H9 (cell line): ENCODE measurements at regions not wholly inside any gene's neighbourhood (a gene's known extent, or its start where the extent isn't known, plus 50 kb on each side); places are given as distances from the start of the nearest gene placed in this dataset.

Experiments
- DNase-seq: peaks from one replicate; pipeline ENCODE4 v3.0.0-alpha.2; 2017
- H2AFZ ChIP-seq: one replicate; pipeline ENCODE4 v1.6.1; 2013; ENCODE audit warnings: mild to moderate bottlenecking, low read length, control low read depth, moderate library complexity
- H2AK5ac ChIP-seq: 2 replicates; pipeline ENCODE4 v1.6.1; 2013; ENCODE audit warnings: low read length, control low read depth, mixed read lengths; ENCODE audit not compliant: insufficient read length
- H2BK120ac ChIP-seq: one replicate; pipeline ENCODE4 v1.6.1; 2013; ENCODE audit warnings: low read depth, mild to moderate bottlenecking, low read length, control low read depth, inconsistent platforms; ENCODE audit not compliant: poor library complexity, severe bottlenecking
- H2BK12ac ChIP-seq: 2 replicates; pipeline ENCODE4 v1.6.1; 2013; ENCODE audit warnings: low read length, control low read depth, mixed read lengths, low read depth; ENCODE audit not compliant: insufficient read length
- H2BK15ac ChIP-seq: 2 replicates; pipeline ENCODE4 v1.6.1; 2013; ENCODE audit warnings: low read depth, low read length, control low read depth
- H2BK20ac ChIP-seq: one replicate; pipeline ENCODE4 v1.6.1; 2013; ENCODE audit warnings: low read depth, mild to moderate bottlenecking, low read length, control low read depth, inconsistent platforms; ENCODE audit not compliant: poor library complexity, severe bottlenecking
- H2BK5ac ChIP-seq: 2 replicates; pipeline ENCODE4 v1.6.1; 2013; ENCODE audit warnings: low read length, control low read depth, mixed read lengths; ENCODE audit not compliant: insufficient read length
- H3K14ac ChIP-seq: 2 replicates; pipeline ENCODE4 v1.6.1; 2013; ENCODE audit warnings: low read length, control low read depth; ENCODE audit not compliant: insufficient read depth
- H3K18ac ChIP-seq: 2 replicates; pipeline ENCODE4 v1.6.1; 2013; ENCODE audit warnings: low read depth, mild to moderate bottlenecking, mixed read lengths, low read length, control low read depth; ENCODE audit not compliant: insufficient read length
- H3K23ac ChIP-seq: 2 replicates; pipeline ENCODE4 v1.6.1; 2013; ENCODE audit warnings: low read length, control low read depth, mixed read lengths, low read depth; ENCODE audit not compliant: insufficient read length
- H3K23me2 ChIP-seq: 2 replicates; pipeline ENCODE4 v1.6.1; 2013; ENCODE audit warnings: low read depth, mild to moderate bottlenecking, mixed read lengths, low read length, control low read depth; ENCODE audit not compliant: insufficient read length, poor library complexity, severe bottlenecking
- H3K27ac ChIP-seq: 2 replicates; pipeline ENCODE4 v1.5.1; 2013; ENCODE audit warnings: low read length, control low read depth, mixed read lengths, low read depth; ENCODE audit not compliant: insufficient read length
- H3K27me3 ChIP-seq: 2 replicates; pipeline ENCODE4 v1.6.1; 2013; ENCODE audit warnings: low read length, control low read depth, inconsistent platforms; ENCODE audit not compliant: insufficient read depth
- H3K4ac ChIP-seq: 2 replicates; pipeline ENCODE4 v1.6.1; 2013; ENCODE audit warnings: low read depth, mild to moderate bottlenecking, control low read depth, inconsistent platforms, low read length, moderate library complexity
- H3K4me1 ChIP-seq: 2 replicates; pipeline ENCODE4 v1.6.1; 2013; ENCODE audit warnings: low read length, control low read depth, inconsistent platforms; ENCODE audit not compliant: insufficient read depth
- H3K4me2 ChIP-seq: 2 replicates; pipeline ENCODE4 v1.6.1; 2013; ENCODE audit warnings: low read length, control low read depth, mixed read lengths; ENCODE audit not compliant: insufficient read length, insufficient read depth
- H3K56ac ChIP-seq: 2 replicates; pipeline ENCODE4 v1.6.1; 2013; ENCODE audit warnings: low read depth, mild to moderate bottlenecking, mixed read lengths, low read length, control low read depth; ENCODE audit not compliant: insufficient read length
- H3K79me1 ChIP-seq: 2 replicates; pipeline ENCODE4 v1.6.1; 2013; ENCODE audit warnings: low read depth, mild to moderate bottlenecking, moderate library complexity, low read length, control low read depth, inconsistent platforms; ENCODE audit not compliant: insufficient read depth, poor library complexity, severe bottlenecking
- H3K79me2 ChIP-seq: 2 replicates; pipeline ENCODE4 v1.6.1; 2013; ENCODE audit warnings: low read length, control low read depth, inconsistent platforms; ENCODE audit not compliant: insufficient read depth
- H3K9ac ChIP-seq: 2 replicates; pipeline ENCODE4 v1.6.1; 2013; ENCODE audit warnings: low read length, control low read depth, mixed read lengths; ENCODE audit not compliant: insufficient read length; ENCODE audit errors: extremely low read depth
- H3K9me3 ChIP-seq: one replicate; pipeline ENCODE4 v1.6.1; 2013; ENCODE audit warnings: low read depth, low read length, inconsistent platforms; ENCODE audit not compliant: control insufficient read depth
- H3T11ph ChIP-seq: one replicate; pipeline ENCODE4 v1.6.1; 2013; ENCODE audit warnings: mild to moderate bottlenecking, low read length, control low read depth, inconsistent platforms
- H4K20me1 ChIP-seq: one replicate; pipeline ENCODE4 v1.6.1; 2013; ENCODE audit not compliant: control insufficient read depth, insufficient read length, insufficient read depth
- H4K5ac ChIP-seq: 2 replicates; pipeline ENCODE4 v1.6.1; 2013; ENCODE audit warnings: low read depth, mild to moderate bottlenecking, mixed read lengths, low read length, control low read depth; ENCODE audit not compliant: insufficient read length
- H4K8ac ChIP-seq: replicated peaks from 2 replicates; pipeline ENCODE4 v1.6.1; 2013; ENCODE audit warnings: low read length, control low read depth, mixed read lengths, low read depth; ENCODE audit not compliant: insufficient read length
- H4K91ac ChIP-seq: 2 replicates; pipeline ENCODE4 v1.6.1; 2013; ENCODE audit warnings: low read depth, mild to moderate bottlenecking, moderate library complexity, mixed read lengths, low read length, control low read depth; ENCODE audit not compliant: insufficient read length
- H3K27ac Mint-ChIP-seq, 3 experiments: 2 replicates in 2 of 3; 3 replicates in 1 of 3; pipeline ENCODE4 v1.8.0; 2020 to 2021; ENCODE audit warnings: mixed read lengths in 3 of 3, mild to moderate bottlenecking in 1 of 3, moderate library complexity in 1 of 3
- H3K27me3 Mint-ChIP-seq: 2 replicates; pipeline ENCODE4 v1.8.0; 2021; ENCODE audit warnings: low read depth, mild to moderate bottlenecking, moderate library complexity, mixed read lengths
- H3K36me3 Mint-ChIP-seq, 3 experiments: 2 replicates in 2 of 3; 3 replicates in 1 of 3; pipeline ENCODE4 v1.8.0; 2020 to 2021; ENCODE audit warnings: low read depth in 3 of 3, mixed read lengths in 3 of 3; ENCODE audit not compliant: insufficient read depth in 1 of 3
- H3K4me1 Mint-ChIP-seq, 2 experiments: 2 replicates each; pipeline ENCODE4 v1.8.0; 2020; ENCODE audit warnings: mixed read lengths in 2 of 2
- H3K4me3 Mint-ChIP-seq, 2 experiments: 2 replicates in 1 of 2; 3 replicates in 1 of 2; pipeline ENCODE4 v1.8.0; 2020 to 2021; ENCODE audit warnings: mild to moderate bottlenecking in 2 of 2, mixed read lengths in 2 of 2, moderate library complexity in 1 of 2
- H3K9me3 Mint-ChIP-seq, 2 experiments: 2 replicates in 1 of 2; 3 replicates in 1 of 2; pipeline ENCODE4 v1.8.0; 2020; ENCODE audit warnings: mild to moderate bottlenecking in 2 of 2, mixed read lengths in 2 of 2, moderate library complexity in 1 of 2
- WGBS: extraction: QIAGEN DNeasy Blood & Tissue Kit; methylation state at CpG from one replicate; pipeline ENCODE4 v1.1.7; 2013; ENCODE audit warnings: missing lambda C conversion rate, low lambda C conversion rate, mixed read lengths; ENCODE audit not compliant: insufficient read length; ENCODE audit errors: extremely low coverage; 5-methylcytosine and 5-hydroxymethylcytosine counted together
- TF ChIP-seq, protein P1 (sequence below): fragments of 200-600 bp; sonication (generic); conservative IDR thresholded peaks from 3 replicates; pipeline ENCODE4 v1.8.0; 2021; ENCODE audit warnings: antibody characterized with exemption, mild to moderate bottlenecking

GRCh38 chr2:61620244-61621159, 82.3 kb upstream of the XPO1 start:
- H2BK15ac ChIP-seq: no peak overlapping the region
- no peaks in the 10 kb centered on the region for H3K4me1 ChIP-seq
- no peaks in the 10 kb centered on the region for H4K20me1 ChIP-seq
- no peak for DNase-seq
- H3K79me2 ChIP-seq: no peaks in the 10 kb centered on the region
- Mint-ChIP-seq H3K9me3 (peaks cover 0 to 2% of the 10 kb centered on the region in 2 experiments; a peak in 1 of 5 replicates), H3K36me3 (no peaks in the 10 kb centered on the region), H3K4me3 (no peak overlapping the region), H3K27ac (0 out of 7 replicates have a peak overlapping the region, but pooled peaks of 1 of the 3 experiments have one; percentile 18), H3K4me1 (peaks cover 0 to 2% of the 10 kb centered on the region in 2 experiments; a peak in 2 of 4 replicates), H3K27me3 (no peaks in the 10 kb centered on the region)
- no peak overlapping the region for H2BK5ac ChIP-seq
- no peak overlapping the region for H3K27ac ChIP-seq
- no peak overlapping the region for H2AK5ac ChIP-seq
- H3K9ac ChIP-seq: no peak overlapping the region
- no CpG with 5 or more reads among the region's 6 CpGs for WGBS
- H3K27me3 ChIP-seq: no peaks in the 10 kb centered on the region
- no peak overlapping the region for H3K4me2 ChIP-seq
- no peak overlapping the region for H3K23ac ChIP-seq
- H3T11ph ChIP-seq: no peak overlapping the region
- no peak overlapping the region for H3K4ac ChIP-seq
- no peak overlapping the region for H3K14ac ChIP-seq
- H2BK120ac ChIP-seq: no peak overlapping the region
- H2BK20ac ChIP-seq: no peak overlapping the region
- no peak overlapping the region for H4K8ac ChIP-seq
- H3K79me1 ChIP-seq: no peaks in the 10 kb centered on the region
- H3K23me2 ChIP-seq: no peaks in the 10 kb centered on the region
- H3K9me3 ChIP-seq: no peaks in the 10 kb centered on the region
- no peak overlapping the region for H4K5ac ChIP-seq
- TF ChIP-seq, protein P1, sequence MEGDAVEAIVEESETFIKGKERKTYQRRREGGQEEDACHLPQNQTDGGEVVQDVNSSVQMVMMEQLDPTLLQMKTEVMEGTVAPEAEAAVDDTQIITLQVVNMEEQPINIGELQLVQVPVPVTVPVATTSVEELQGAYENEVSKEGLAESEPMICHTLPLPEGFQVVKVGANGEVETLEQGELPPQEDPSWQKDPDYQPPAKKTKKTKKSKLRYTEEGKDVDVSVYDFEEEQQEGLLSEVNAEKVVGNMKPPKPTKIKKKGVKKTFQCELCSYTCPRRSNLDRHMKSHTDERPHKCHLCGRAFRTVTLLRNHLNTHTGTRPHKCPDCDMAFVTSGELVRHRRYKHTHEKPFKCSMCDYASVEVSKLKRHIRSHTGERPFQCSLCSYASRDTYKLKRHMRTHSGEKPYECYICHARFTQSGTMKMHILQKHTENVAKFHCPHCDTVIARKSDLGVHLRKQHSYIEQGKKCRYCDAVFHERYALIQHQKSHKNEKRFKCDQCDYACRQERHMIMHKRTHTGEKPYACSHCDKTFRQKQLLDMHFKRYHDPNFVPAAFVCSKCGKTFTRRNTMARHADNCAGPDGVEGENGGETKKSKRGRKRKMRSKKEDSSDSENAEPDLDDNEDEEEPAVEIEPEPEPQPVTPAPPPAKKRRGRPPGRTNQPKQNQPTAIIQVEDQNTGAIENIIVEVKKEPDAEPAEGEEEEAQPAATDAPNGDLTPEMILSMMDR: no peak
- H2AFZ ChIP-seq: no peak overlapping the region
- H4K91ac ChIP-seq: no peak overlapping the region
- H3K56ac ChIP-seq: no peak overlapping the region
- H2BK12ac ChIP-seq: no peak overlapping the region
- H3K18ac ChIP-seq: no peak overlapping the region
